Left ventricle myocardium inferior (tissue), 1 donor: ENCODE measurements at regions not wholly inside any gene's neighbourhood (a gene's known extent, or its start where the extent isn't known, plus 50 kb on each side); places are given as distances from the start of the nearest gene placed in this dataset.

ENCODE experiments used
- DNase-seq: peaks from one replicate; pipeline ENCODE4 v3.0.0-alpha.2; 2020
- H3K27ac ChIP-seq: fragments of 200-600 bp; replicated peaks from 2 replicates; pipeline ENCODE4 v1.8.0; 2021
- H3K27me3 ChIP-seq: fragments of 200-600 bp; 2 replicates; pipeline ENCODE4 v1.8.0; 2021; ENCODE audit warnings: low read depth
- H3K36me3 ChIP-seq: fragments of 200-600 bp; 2 replicates; pipeline ENCODE4 v1.8.0; 2021
- H3K4me1 ChIP-seq: fragments of 200-600 bp; 2 replicates; pipeline ENCODE4 v1.8.0; 2021
- H3K4me3 ChIP-seq: fragments of 200-600 bp; 2 replicates; pipeline ENCODE4 v1.8.0; 2021; ENCODE audit warnings: mild to moderate bottlenecking, moderate library complexity
- H3K9me3 ChIP-seq: fragments of 200-600 bp; replicated peaks from 2 replicates; pipeline ENCODE4 v1.8.0; 2021
- intact Hi-C: fragments of 100-400 bp; cut with micrococcal nuclease; formaldehyde crosslinking; loops from one replicate; pipeline ENCODE4 v1.11.0; 2022
- TF ChIP-seq, protein P1 (sequence below): fragments of 200-600 bp; IDR thresholded peaks from 2 replicates; pipeline ENCODE4 v1.8.0; 2021; ENCODE audit warnings: antibody characterized with exemption, mild to moderate bottlenecking, borderline replicate concordance
- donor health status: DM: no; HTN: yes; CAD: no; lungs with severe emphysema.

DNA sequence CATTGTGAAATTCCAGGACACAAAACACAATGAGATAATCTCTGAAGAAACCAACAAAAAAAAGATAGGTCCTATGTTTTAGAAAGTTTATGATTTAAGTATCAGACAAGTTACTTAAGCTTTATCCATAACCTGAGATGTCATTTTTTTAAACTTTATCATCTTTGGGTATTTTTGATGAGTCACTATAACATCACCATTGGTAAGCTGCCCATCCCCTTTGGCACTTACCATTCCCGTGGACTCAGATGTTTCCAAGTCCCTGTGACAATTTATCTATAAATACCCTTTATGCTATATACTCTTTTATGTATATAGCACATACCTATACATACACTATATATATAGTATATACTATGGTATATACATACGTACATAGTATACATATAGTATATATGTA is 198.9 kb upstream of the GEMIN8 start:
- no peaks in the 10 kb centered on the region for H3K4me1 ChIP-seq
- TF ChIP-seq, protein P1, sequence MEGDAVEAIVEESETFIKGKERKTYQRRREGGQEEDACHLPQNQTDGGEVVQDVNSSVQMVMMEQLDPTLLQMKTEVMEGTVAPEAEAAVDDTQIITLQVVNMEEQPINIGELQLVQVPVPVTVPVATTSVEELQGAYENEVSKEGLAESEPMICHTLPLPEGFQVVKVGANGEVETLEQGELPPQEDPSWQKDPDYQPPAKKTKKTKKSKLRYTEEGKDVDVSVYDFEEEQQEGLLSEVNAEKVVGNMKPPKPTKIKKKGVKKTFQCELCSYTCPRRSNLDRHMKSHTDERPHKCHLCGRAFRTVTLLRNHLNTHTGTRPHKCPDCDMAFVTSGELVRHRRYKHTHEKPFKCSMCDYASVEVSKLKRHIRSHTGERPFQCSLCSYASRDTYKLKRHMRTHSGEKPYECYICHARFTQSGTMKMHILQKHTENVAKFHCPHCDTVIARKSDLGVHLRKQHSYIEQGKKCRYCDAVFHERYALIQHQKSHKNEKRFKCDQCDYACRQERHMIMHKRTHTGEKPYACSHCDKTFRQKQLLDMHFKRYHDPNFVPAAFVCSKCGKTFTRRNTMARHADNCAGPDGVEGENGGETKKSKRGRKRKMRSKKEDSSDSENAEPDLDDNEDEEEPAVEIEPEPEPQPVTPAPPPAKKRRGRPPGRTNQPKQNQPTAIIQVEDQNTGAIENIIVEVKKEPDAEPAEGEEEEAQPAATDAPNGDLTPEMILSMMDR, result no peak
- no peak for DNase-seq
- H3K27me3 ChIP-seq, result no peaks in the 10 kb centered on the region
- H3K9me3 ChIP-seq, result peaks cover 8% of the 10 kb centered on the region
- H3K4me3 ChIP-seq, result no peak overlapping the region
- H3K27ac ChIP-seq, result no peak overlapping the region
- H3K36me3 ChIP-seq, result no peaks in the 10 kb centered on the region
- intact Hi-C loops, result no loop called here

DNA sequence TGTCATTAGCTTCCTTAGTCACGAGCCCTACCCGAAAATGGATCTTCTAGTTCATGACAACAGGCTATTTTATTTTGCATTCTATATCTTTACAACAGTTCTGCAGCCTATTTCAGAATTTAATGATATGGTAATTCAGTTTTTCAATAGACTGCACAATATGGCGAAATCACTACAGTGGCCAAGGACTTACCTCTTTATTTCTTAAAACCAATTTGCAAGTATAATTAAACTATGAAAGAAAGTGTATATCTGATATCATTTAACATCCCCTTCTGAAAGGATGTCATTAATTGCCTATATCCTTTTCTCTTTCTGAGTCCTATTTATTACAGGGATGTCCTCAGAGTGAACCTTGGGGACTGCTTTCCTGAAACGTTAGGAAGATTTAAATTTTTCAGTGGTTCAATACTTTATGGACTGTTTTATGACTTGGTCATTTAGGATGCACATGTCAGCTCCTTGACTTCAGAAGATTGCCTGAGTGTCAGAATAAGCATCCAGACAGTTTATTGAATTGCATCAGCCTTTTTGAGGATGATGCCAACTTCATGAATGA is 190.8 kb upstream of the GEMIN8 start:
- H3K27me3 ChIP-seq, result no peaks in the 10 kb centered on the region
- no peaks in the 10 kb centered on the region for H3K4me1 ChIP-seq
- no peak overlapping the region for H3K4me3 ChIP-seq
- intact Hi-C loops, result no loop called here
- TF ChIP-seq, protein P1, result no peak
- no peaks in the 10 kb centered on the region for H3K9me3 ChIP-seq
- H3K27ac ChIP-seq, result no peak overlapping the region
- no peaks in the 10 kb centered on the region for H3K36me3 ChIP-seq
- no peak for DNase-seq

DNA sequence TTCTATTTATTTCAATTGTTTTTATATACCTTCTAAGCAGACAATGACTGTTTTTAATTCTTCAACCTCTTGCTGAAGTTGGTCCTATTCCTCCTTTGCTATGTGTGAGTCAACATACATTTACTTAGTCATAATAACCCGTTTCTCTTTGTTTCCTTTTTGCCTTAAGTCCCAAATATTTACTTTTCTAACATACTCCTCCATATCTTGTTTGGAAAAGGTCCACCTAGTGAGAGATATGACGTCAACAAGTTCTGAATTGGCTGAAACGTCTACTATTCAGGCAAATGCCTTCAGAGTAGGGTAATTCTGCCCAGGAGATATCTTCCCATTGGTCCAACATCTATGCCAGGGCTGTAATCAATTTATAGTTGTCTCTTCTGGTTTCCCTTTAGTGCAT is 179.3 kb upstream of the GEMIN8 start:
- TF ChIP-seq, protein P1, result no peak
- Histone ChIP-seq H3K36me3 (no peaks in the 10 kb centered on the region), H3K4me1 (no peaks in the 10 kb centered on the region), H3K4me3 (no peak overlapping the region), H3K9me3 (peaks cover 7% of the 10 kb centered on the region), H3K27me3 (no peaks in the 10 kb centered on the region), H3K27ac (no peak overlapping the region)
- no peak for DNase-seq
- intact Hi-C loops, result no loop called here

DNA sequence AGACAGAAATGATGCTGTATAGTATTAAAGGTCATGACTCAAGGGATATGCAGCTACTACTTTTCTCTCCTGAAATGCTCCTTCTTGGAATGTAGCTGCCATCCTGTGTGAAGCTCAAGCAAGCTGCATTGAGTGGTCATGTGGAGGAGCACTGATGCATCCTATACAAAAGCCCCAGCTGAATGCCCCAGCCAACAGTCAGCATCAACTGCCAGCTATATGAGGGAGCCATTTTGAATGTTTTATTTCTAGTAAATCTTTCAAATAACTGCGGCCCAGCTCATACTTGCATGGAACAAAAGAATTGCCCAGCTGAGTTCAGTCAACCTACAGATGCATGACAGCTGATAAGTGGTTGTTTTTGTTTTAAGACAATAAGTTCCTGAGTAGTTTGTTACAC is 165.0 kb upstream of the GEMIN8 start:
- H3K4me3 ChIP-seq, result no peak overlapping the region
- DNase-seq, result no peak
- H3K27ac ChIP-seq, result no peak overlapping the region
- intact Hi-C loops, result no loop called here
- peaks cover 5% of the 10 kb centered on the region for H3K9me3 ChIP-seq
- H3K4me1 ChIP-seq, result no peaks in the 10 kb centered on the region
- no peaks in the 10 kb centered on the region for H3K27me3 ChIP-seq
- H3K36me3 ChIP-seq, result no peaks in the 10 kb centered on the region
- TF ChIP-seq, protein P1, result no peak

DNA sequence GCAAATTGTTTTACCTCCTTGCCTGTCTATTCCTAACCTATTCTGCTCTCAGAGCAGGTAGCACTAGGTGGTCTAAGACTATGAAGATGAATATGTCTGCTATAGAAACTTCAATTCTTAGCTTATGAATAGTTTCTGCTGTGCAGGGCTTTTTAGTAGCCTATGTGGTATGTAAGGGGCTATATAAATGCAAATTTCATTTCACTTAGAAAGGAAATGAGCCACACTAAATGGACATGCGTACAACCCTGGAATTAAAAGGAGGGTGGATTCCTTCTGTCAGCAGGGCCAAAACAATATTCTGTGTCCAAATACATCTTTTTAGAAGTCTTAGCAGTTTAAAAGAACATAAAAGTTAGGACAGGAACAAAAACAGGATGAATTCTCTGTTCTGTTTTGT is 163.9 kb upstream of the GEMIN8 start:
- H3K4me1 ChIP-seq, result no peaks in the 10 kb centered on the region
- intact Hi-C loops, result no loop called here
- H3K4me3 ChIP-seq, result no peak overlapping the region
- H3K27ac ChIP-seq, result no peak overlapping the region
- DNase-seq, result no peak
- H3K36me3 ChIP-seq, result no peaks in the 10 kb centered on the region
- H3K27me3 ChIP-seq, result no peaks in the 10 kb centered on the region
- no peaks in the 10 kb centered on the region for H3K9me3 ChIP-seq
- TF ChIP-seq, protein P1, result no peak
